WERI-Rb-1 (cell line): ENCODE measurements at regions not wholly inside any gene's neighbourhood (a gene's known extent, or its start where the extent isn't known, plus 50 kb on each side); places are given as distances from the start of the nearest gene placed in this dataset.
"Not testable (repeated sequence)": the region's sequence is repeated elsewhere in the genome, so short reads cannot be mapped to it uniquely, and the experiment has no call there.

Experiments
- DNase-seq: peaks from one replicate; pipeline ENCODE4 v3.0.0-alpha.2; 2020
- H3K27ac ChIP-seq: fragments of 250-450 bp; sonication (Bioruptor Pico); 2 replicates; pipeline ENCODE4 v1.5.1; 2020; ENCODE audit warnings: mild to moderate bottlenecking, moderate library complexity
- H3K27me3 ChIP-seq: fragments of 250-450 bp; sonication (Bioruptor Pico); 2 replicates; pipeline ENCODE4 v1.5.1; 2021; ENCODE audit warnings: mild to moderate bottlenecking, low read depth, moderate library complexity; ENCODE audit not compliant: insufficient read depth, severe bottlenecking
- H3K36me3 ChIP-seq: fragments of 250-450 bp; sonication (Bioruptor Pico); 2 replicates; pipeline ENCODE4 v1.5.1; 2020; ENCODE audit warnings: mild to moderate bottlenecking, moderate library complexity
- H3K4me3 ChIP-seq: 2 replicates; pipeline ENCODE4 v1.5.1; 2011; ENCODE audit warnings: low read depth, mild to moderate bottlenecking, control low read depth, low read length
- H3K9me3 ChIP-seq: fragments of 250-450 bp; sonication (Bioruptor Pico); 2 replicates; pipeline ENCODE4 v1.5.1; 2021; ENCODE audit warnings: mild to moderate bottlenecking, moderate library complexity; ENCODE audit not compliant: severe bottlenecking
- CTCF ChIP-seq: IDR thresholded peaks from 2 replicates; pipeline ENCODE4 v1.5.1; 2011; ENCODE audit warnings: low read depth, mild to moderate bottlenecking, control low read depth, inconsistent platforms, low read length

- Histone ChIP-seq H3K27ac (no peak overlapping the region), H3K36me3 (no peaks in the 10 kb centered on the region), H3K27me3 (no peaks in the 10 kb centered on the region), H3K9me3 (peaks cover 6% of the 10 kb centered on the region), H3K4me3 (no peak overlapping the region)
- no peak for DNase-seq
- TF ChIP-seq CTCF, result no peak
These were observed 325.8 kb downstream of the ABCC12 start for GRCh38 chr16:47829850-47830600.

- Histone ChIP-seq H3K27ac (no peak overlapping the region), H3K9me3 (peaks cover 3% of the 10 kb centered on the region), H3K27me3 (no peaks in the 10 kb centered on the region), H3K36me3 (no peaks in the 10 kb centered on the region), H3K4me3 (no peak overlapping the region)
- DNase-seq, result no peak
- TF ChIP-seq CTCF, result no peak
These were observed 329.7 kb downstream of the ABCC12 start for GRCh38 chr16:47826070-47826469.

GRCh38 chr16:47817048-47817447 is 338.7 kb downstream of the ABCC12 start:
- Histone ChIP-seq H3K36me3 (no peaks in the 10 kb centered on the region), H3K27ac (no peak overlapping the region), H3K4me3 (no peak overlapping the region), H3K27me3 (no peaks in the 10 kb centered on the region), H3K9me3 (peaks cover 3% of the 10 kb centered on the region)
- TF ChIP-seq CTCF, result no peak
- DNase-seq, result no peak

GRCh38 chr16:47816511-47816910 is 339.3 kb downstream of the ABCC12 start:
- Histone ChIP-seq H3K36me3 (no peaks in the 10 kb centered on the region), H3K9me3 (peaks cover 3% of the 10 kb centered on the region), H3K27me3 (no peaks in the 10 kb centered on the region), H3K27ac (no peak overlapping the region), H3K4me3 (no peak overlapping the region)
- TF ChIP-seq CTCF, result no peak
- DNase-seq, result no peak

- no peaks in the 10 kb centered on the region for H3K36me3 ChIP-seq
- TF ChIP-seq CTCF, result no peak
- DNase-seq, result no peak
These were observed 340.1 kb downstream of the ABCC12 start for GRCh38 chr16:47815655-47816054.

GRCh38 chr16:47811758-47812157 is 344.0 kb downstream of the ABCC12 start:
- H3K4me3 ChIP-seq, H3K27me3 ChIP-seq, DNase-seq, H3K36me3 ChIP-seq, H3K9me3 ChIP-seq, H3K27ac ChIP-seq: not testable (repeated sequence)

More at GRCh38 chr16:47815655-47816054, 340.1 kb downstream of the ABCC12 start:
- Histone ChIP-seq H3K27ac (no peak overlapping the region), H3K4me3 (no peak overlapping the region), H3K27me3 (no peaks in the 10 kb centered on the region), H3K9me3 (peaks cover 3% of the 10 kb centered on the region)
